HFF-Myc (cell line): ENCODE measurements at regions not wholly inside any gene's neighbourhood (a gene's known extent, or its start where the extent isn't known, plus 50 kb on each side); places are given as distances from the start of the nearest gene placed in this dataset.

Source experiments
- DNase-seq: peaks from one replicate; pipeline ENCODE4 v3.0.0-alpha.2; 2011; ENCODE audit warnings: low read depth; ENCODE audit errors: extremely low read depth
- H3K4me3 ChIP-seq: replicated peaks from 2 replicates; pipeline ENCODE4 v1.5.1; 2011; ENCODE audit warnings: low read depth, mild to moderate bottlenecking, control low read depth, low read length
- CTCF ChIP-seq: IDR thresholded peaks from 2 replicates; pipeline ENCODE4 v1.5.1; 2012; ENCODE audit warnings: mild to moderate bottlenecking, low read depth, low read length, control low read depth; ENCODE audit errors: missing control alignments

GRCh38 chr4:159552979-159553768, 450.3 kb downstream of the RAPGEF2 start:
- no peak for DNase-seq
- H3K4me3 ChIP-seq, result no peak overlapping the region
- no peak for TF ChIP-seq CTCF

GRCh38 chr4:159555873-159556272, 453.0 kb downstream of the RAPGEF2 start:
- no peak for DNase-seq
- H3K4me3 ChIP-seq, result no peak overlapping the region
- TF ChIP-seq CTCF, result no peak

- H3K4me3 ChIP-seq, result no peak overlapping the region
- no peak for DNase-seq
- TF ChIP-seq CTCF, result no peak
These were observed 459.5 kb downstream of the RAPGEF2 start for GRCh38 chr4:159562366-159562765.

GRCh38 chr4:159563257-159563656, 460.4 kb downstream of the RAPGEF2 start:
- DNase-seq, result no peak
- H3K4me3 ChIP-seq, result no peak overlapping the region
- TF ChIP-seq CTCF, result no peak

GRCh38 chr4:159564615-159565014, 461.7 kb downstream of the RAPGEF2 start:
- no peak for DNase-seq

GRCh38 chr4:159566786-159567185, 463.9 kb downstream of the RAPGEF2 start:
- H3K4me3 ChIP-seq, result no peak overlapping the region
- TF ChIP-seq CTCF, result no peak
- no peak for DNase-seq

More at GRCh38 chr4:159564615-159565014, 461.7 kb downstream of the RAPGEF2 start:
- TF ChIP-seq CTCF, result no peak
- H3K4me3 ChIP-seq, result no peak overlapping the region
